HEK293T (cell line): ENCODE measurements at regions not wholly inside any gene's neighbourhood (a gene's known extent, or its start where the extent isn't known, plus 50 kb on each side); places are given as distances from the start of the nearest gene placed in this dataset.

Experiments used
- ARNT ChIP-seq: fragments of 450-650 bp; IDR thresholded peaks from 2 replicates; pipeline ENCODE4 v1.6.1; 2017; ENCODE audit warnings: mild to moderate bottlenecking
- BHLHE40 ChIP-seq: fragments of 450-650 bp; IDR thresholded peaks from 2 replicates; pipeline ENCODE4 v1.6.1; 2016; ENCODE audit warnings: mild to moderate bottlenecking, moderate library complexity, borderline replicate concordance
- CTBP1 ChIP-seq: fragments of 450-650 bp; IDR thresholded peaks from 2 replicates; pipeline ENCODE4 v1.6.1; 2016; ENCODE audit warnings: borderline replicate concordance
- ELF4 ChIP-seq: fragments of 450-650 bp; IDR thresholded peaks from 2 replicates; pipeline ENCODE4 v1.6.1; 2017; ENCODE audit warnings: antibody characterized with exemption
- FOXA1 ChIP-seq: fragments of 450-650 bp; IDR thresholded peaks from 2 replicates; pipeline ENCODE4 v1.6.1; 2016; ENCODE audit warnings: mild to moderate bottlenecking
- FOXK2 ChIP-seq: fragments of 450-650 bp; IDR thresholded peaks from 2 replicates; pipeline ENCODE4 v1.6.1; 2016; ENCODE audit warnings: mild to moderate bottlenecking
- FOXM1 ChIP-seq: fragments of 450-650 bp; IDR thresholded peaks from 2 replicates; pipeline ENCODE4 v1.6.1; 2017; ENCODE audit warnings: mild to moderate bottlenecking, borderline replicate concordance
- HDGF ChIP-seq: fragments of 450-650 bp; IDR thresholded peaks from 2 replicates; pipeline ENCODE4 v1.6.1; 2017; ENCODE audit warnings: antibody characterized with exemption, borderline replicate concordance
- L3MBTL2 ChIP-seq: fragments of 450-650 bp; conservative IDR thresholded peaks from 2 replicates; pipeline ENCODE4 v1.6.1; 2016; ENCODE audit warnings: mild to moderate bottlenecking
- SP1 ChIP-seq: fragments of 450-650 bp; IDR thresholded peaks from 2 replicates; pipeline ENCODE4 v1.6.1; 2017
- SUZ12 ChIP-seq: fragments of 450-650 bp; IDR thresholded peaks from 2 replicates; pipeline ENCODE4 v1.6.1; 2016; ENCODE audit warnings: mild to moderate bottlenecking
- TARDBP ChIP-seq: fragments of 450-650 bp; IDR thresholded peaks from 2 replicates; pipeline ENCODE4 v1.6.1; 2016
- ZNF384 ChIP-seq: fragments of 450-650 bp; IDR thresholded peaks from 2 replicates; pipeline ENCODE4 v1.6.1; 2016

GRCh38 chr16:62205459-62205858 lies 169.2 kb upstream of the CDH8 start:
- TF ChIP-seq FOXK2 (no peak), L3MBTL2 (no peak), ZNF384 (no peak), CTBP1 (no peak), HDGF (no peak), SP1 (no peak), BHLHE40 (no peak), FOXM1 (no peak), TARDBP (no peak), SUZ12 (no peak), ELF4 (no peak), FOXA1 (no peak), ARNT (no peak)
